ENCODE measurements at regions not wholly inside any gene's neighbourhood (a gene's known extent, or its start where the extent isn't known, plus 50 kb on each side); places are given as distances from the start of the nearest gene placed in this dataset.

DNA sequence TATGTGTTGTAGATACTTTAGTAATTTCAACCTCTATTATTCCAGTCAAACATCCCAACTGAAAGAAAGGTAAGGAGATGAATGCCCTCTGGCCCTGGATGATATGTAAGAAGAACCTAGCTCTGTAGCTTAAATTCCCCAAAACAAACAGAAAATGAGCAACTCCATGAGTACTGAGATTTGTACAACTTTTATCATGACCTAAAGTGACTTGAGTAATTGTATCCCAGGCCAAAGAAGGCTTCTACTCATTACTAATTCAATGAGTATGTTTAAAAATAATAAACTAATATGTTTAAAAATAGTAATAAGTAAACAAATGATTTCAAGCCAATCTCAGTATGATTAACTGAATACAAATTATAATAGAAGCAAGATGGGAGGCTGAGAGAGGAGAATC lies 414.0 kb upstream of the ACTBL2 start:
- TF ChIP-seq, protein P1, sequence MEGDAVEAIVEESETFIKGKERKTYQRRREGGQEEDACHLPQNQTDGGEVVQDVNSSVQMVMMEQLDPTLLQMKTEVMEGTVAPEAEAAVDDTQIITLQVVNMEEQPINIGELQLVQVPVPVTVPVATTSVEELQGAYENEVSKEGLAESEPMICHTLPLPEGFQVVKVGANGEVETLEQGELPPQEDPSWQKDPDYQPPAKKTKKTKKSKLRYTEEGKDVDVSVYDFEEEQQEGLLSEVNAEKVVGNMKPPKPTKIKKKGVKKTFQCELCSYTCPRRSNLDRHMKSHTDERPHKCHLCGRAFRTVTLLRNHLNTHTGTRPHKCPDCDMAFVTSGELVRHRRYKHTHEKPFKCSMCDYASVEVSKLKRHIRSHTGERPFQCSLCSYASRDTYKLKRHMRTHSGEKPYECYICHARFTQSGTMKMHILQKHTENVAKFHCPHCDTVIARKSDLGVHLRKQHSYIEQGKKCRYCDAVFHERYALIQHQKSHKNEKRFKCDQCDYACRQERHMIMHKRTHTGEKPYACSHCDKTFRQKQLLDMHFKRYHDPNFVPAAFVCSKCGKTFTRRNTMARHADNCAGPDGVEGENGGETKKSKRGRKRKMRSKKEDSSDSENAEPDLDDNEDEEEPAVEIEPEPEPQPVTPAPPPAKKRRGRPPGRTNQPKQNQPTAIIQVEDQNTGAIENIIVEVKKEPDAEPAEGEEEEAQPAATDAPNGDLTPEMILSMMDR (IDR thresholded peaks at IDR 0.05), result no peak
- no peak for TF ChIP-seq POLR2A (IDR thresholded peaks at IDR 0.05)
